Activated T-helper 1 cell treated with anti-CD3 and anti-CD28 coated beads, Interleukin-12 subunit alpha, Interleukin-12 subunit beta, Interleukin-2, Interleukin-4 antibody, amounts not matched to agents 30 ng/mL and 10 ng/mL and 1 ng/mL, durations not matched to agents 14 hours and 24 hours and 36 hours (primary cell): ENCODE measurements at regions not wholly inside any gene's neighbourhood (a gene's known extent, or its start where the extent isn't known, plus 50 kb on each side); places are given as distances from the start of the nearest gene placed in this dataset.

ENCODE experiments used
- DNase-seq: peaks from one replicate; pipeline ENCODE4 v3.0.0; 2021; ENCODE audit warnings: low spot score
- H3K27ac Mint-ChIP-seq: one replicate; pipeline ENCODE4 v1.8.0; 2021; ENCODE audit warnings: mild to moderate bottlenecking, mixed read lengths
- H3K27me3 Mint-ChIP-seq: one replicate; pipeline ENCODE4 v1.8.0; 2022; ENCODE audit warnings: mild to moderate bottlenecking, moderate library complexity, mixed read lengths; ENCODE audit not compliant: insufficient read depth
- H3K36me3 Mint-ChIP-seq: one replicate; pipeline ENCODE4 v1.8.0; 2021; ENCODE audit warnings: low read depth, mixed read lengths
- H3K4me1 Mint-ChIP-seq: one replicate; pipeline ENCODE4 v1.8.0; 2021; ENCODE audit warnings: low read depth, mixed read lengths
- H3K4me3 Mint-ChIP-seq: one replicate; pipeline ENCODE4 v1.8.0; 2021; ENCODE audit warnings: mild to moderate bottlenecking, moderate library complexity, mixed read lengths
- H3K9me3 Mint-ChIP-seq: one replicate; pipeline ENCODE4 v1.8.0; 2021; ENCODE audit warnings: mixed read lengths
- intact Hi-C: fragments of 100-400 bp; cut with micrococcal nuclease; formaldehyde crosslinking; loops from one replicate; pipeline ENCODE4 v1.15.1; 2024

- Mint-ChIP-seq H3K9me3 (no peaks in the 10 kb centered on the region), H3K36me3 (no peaks in the 10 kb centered on the region), H3K4me1 (no peaks in the 10 kb centered on the region), H3K27ac (no peak overlapping the region), H3K4me3 (no peak overlapping the region), H3K27me3 (peaks cover 6% of the 10 kb centered on the region)
- no peak for DNase-seq
- intact Hi-C loops: no loop called here
Observed at GRCh38 chr15:62889734-62890505, 152.6 kb upstream of the TPM1 start.

GRCh38 chr15:62894322-62895085, 148.0 kb upstream of the TPM1 start:
- no peaks in the 10 kb centered on the region for H3K4me1 Mint-ChIP-seq
- no peaks in the 10 kb centered on the region for H3K36me3 Mint-ChIP-seq
- H3K4me3 Mint-ChIP-seq: no peak overlapping the region
- DNase-seq: no peak
- H3K27ac Mint-ChIP-seq: no peak overlapping the region
- peaks cover 4% of the 10 kb centered on the region for H3K27me3 Mint-ChIP-seq
- H3K9me3 Mint-ChIP-seq: no peaks in the 10 kb centered on the region
- intact Hi-C loops: no loop called here

GRCh38 chr15:62895139-62895866, 147.2 kb upstream of the TPM1 start:
- H3K27ac Mint-ChIP-seq: no peak overlapping the region
- no peaks in the 10 kb centered on the region for H3K4me1 Mint-ChIP-seq
- H3K9me3 Mint-ChIP-seq: no peaks in the 10 kb centered on the region
- intact Hi-C loops: no loop called here
- no peak overlapping the region for H3K4me3 Mint-ChIP-seq
- H3K36me3 Mint-ChIP-seq: no peaks in the 10 kb centered on the region
- no peak for DNase-seq
- H3K27me3 Mint-ChIP-seq: peaks cover 4% of the 10 kb centered on the region

GRCh38 chr15:62895905-62896316, 146.6 kb upstream of the TPM1 start:
- H3K27me3 Mint-ChIP-seq: peaks cover 4% of the 10 kb centered on the region
- intact Hi-C loops: no loop called here
- H3K36me3 Mint-ChIP-seq: no peaks in the 10 kb centered on the region
- no peak overlapping the region for H3K4me3 Mint-ChIP-seq
- no peaks in the 10 kb centered on the region for H3K9me3 Mint-ChIP-seq
- DNase-seq: no peak
- no peaks in the 10 kb centered on the region for H3K4me1 Mint-ChIP-seq
- H3K27ac Mint-ChIP-seq: no peak overlapping the region

- no peak for DNase-seq
- intact Hi-C loops: no loop called here
- peaks cover 4% of the 10 kb centered on the region for H3K27me3 Mint-ChIP-seq
- no peaks in the 10 kb centered on the region for H3K4me1 Mint-ChIP-seq
- H3K9me3 Mint-ChIP-seq: no peaks in the 10 kb centered on the region
- H3K36me3 Mint-ChIP-seq: no peaks in the 10 kb centered on the region
- no peak overlapping the region for H3K27ac Mint-ChIP-seq
- no peak overlapping the region for H3K4me3 Mint-ChIP-seq
Observed at GRCh38 chr15:62896380-62896866, 146.1 kb upstream of the TPM1 start.

- Mint-ChIP-seq H3K27ac (no peak overlapping the region), H3K27me3 (peaks cover 4% of the 10 kb centered on the region), H3K4me1 (no peaks in the 10 kb centered on the region), H3K9me3 (no peaks in the 10 kb centered on the region), H3K36me3 (no peaks in the 10 kb centered on the region), H3K4me3 (no peak overlapping the region)
- intact Hi-C loops: no loop called here
- DNase-seq: no peak
Observed at GRCh38 chr15:62896969-62897486, 145.5 kb upstream of the TPM1 start.

GRCh38 chr15:62897634-62898033, 144.9 kb upstream of the TPM1 start:
- intact Hi-C loops: no loop called here
- DNase-seq: no peak
- peaks cover 2% of the 10 kb centered on the region for H3K27me3 Mint-ChIP-seq
- no peak overlapping the region for H3K4me3 Mint-ChIP-seq
- no peaks in the 10 kb centered on the region for H3K9me3 Mint-ChIP-seq
- no peaks in the 10 kb centered on the region for H3K4me1 Mint-ChIP-seq
- H3K36me3 Mint-ChIP-seq: no peaks in the 10 kb centered on the region
- no peak overlapping the region for H3K27ac Mint-ChIP-seq

GRCh38 chr15:62899090-62899493, 143.5 kb upstream of the TPM1 start:
- DNase-seq: no peak
- Mint-ChIP-seq H3K4me1 (no peaks in the 10 kb centered on the region), H3K4me3 (no peak overlapping the region), H3K27ac (no peak overlapping the region), H3K36me3 (no peaks in the 10 kb centered on the region), H3K27me3 (no peaks in the 10 kb centered on the region), H3K9me3 (no peaks in the 10 kb centered on the region)
- intact Hi-C loops: no loop called here

GRCh38 chr15:62900071-62900802, 142.3 kb upstream of the TPM1 start:
- intact Hi-C loops: no loop called here

GRCh38 chr15:62901087-62901486, 141.5 kb upstream of the TPM1 start:
- no peak overlapping the region for H3K27ac Mint-ChIP-seq
- no peaks in the 10 kb centered on the region for H3K4me1 Mint-ChIP-seq
- DNase-seq: no peak
- H3K27me3 Mint-ChIP-seq: peaks cover 2% of the 10 kb centered on the region
- no peaks in the 10 kb centered on the region for H3K9me3 Mint-ChIP-seq
- no peaks in the 10 kb centered on the region for H3K36me3 Mint-ChIP-seq
- H3K4me3 Mint-ChIP-seq: no peak overlapping the region
- intact Hi-C loops: no loop called here

More at GRCh38 chr15:62900071-62900802, 142.3 kb upstream of the TPM1 start:
- no peaks in the 10 kb centered on the region for H3K4me1 Mint-ChIP-seq
- DNase-seq: no peak
- no peaks in the 10 kb centered on the region for H3K36me3 Mint-ChIP-seq
- no peak overlapping the region for H3K27ac Mint-ChIP-seq
- no peak overlapping the region for H3K4me3 Mint-ChIP-seq
- no peaks in the 10 kb centered on the region for H3K9me3 Mint-ChIP-seq
- H3K27me3 Mint-ChIP-seq: no peaks in the 10 kb centered on the region

GRCh38 chr15:62901909-62902546, 140.5 kb upstream of the TPM1 start:
- H3K4me3 Mint-ChIP-seq: no peak overlapping the region
- intact Hi-C loops: no loop called here

GRCh38 chr15:62902821-62903220, 139.7 kb upstream of the TPM1 start:
- H3K27ac Mint-ChIP-seq: no peak overlapping the region

More at GRCh38 chr15:62901909-62902546, 140.5 kb upstream of the TPM1 start:
- H3K27ac Mint-ChIP-seq: no peak overlapping the region
- no peaks in the 10 kb centered on the region for H3K4me1 Mint-ChIP-seq
- no peak for DNase-seq
- H3K9me3 Mint-ChIP-seq: no peaks in the 10 kb centered on the region
- H3K27me3 Mint-ChIP-seq: peaks cover 2% of the 10 kb centered on the region
- H3K36me3 Mint-ChIP-seq: no peaks in the 10 kb centered on the region

More at GRCh38 chr15:62902821-62903220, 139.7 kb upstream of the TPM1 start:
- Mint-ChIP-seq H3K36me3 (no peaks in the 10 kb centered on the region), H3K4me1 (no peaks in the 10 kb centered on the region), H3K27me3 (peaks cover 2% of the 10 kb centered on the region), H3K4me3 (no peak overlapping the region), H3K9me3 (no peaks in the 10 kb centered on the region)
- intact Hi-C loops: no loop called here
- no peak for DNase-seq
